HEK293T (cell line): ENCODE measurements at regions not wholly inside any gene's neighbourhood (a gene's known extent, or its start where the extent isn't known, plus 50 kb on each side); places are given as distances from the start of the nearest gene placed in this dataset.

Experiments used
- ARNT ChIP-seq: fragments of 450-650 bp; IDR thresholded peaks from 2 replicates; pipeline ENCODE4 v1.6.1; 2017; ENCODE audit warnings: mild to moderate bottlenecking
- BHLHE40 ChIP-seq: fragments of 450-650 bp; IDR thresholded peaks from 2 replicates; pipeline ENCODE4 v1.6.1; 2016; ENCODE audit warnings: mild to moderate bottlenecking, moderate library complexity, borderline replicate concordance
- CTBP1 ChIP-seq: fragments of 450-650 bp; IDR thresholded peaks from 2 replicates; pipeline ENCODE4 v1.6.1; 2016; ENCODE audit warnings: borderline replicate concordance
- FOXA1 ChIP-seq: fragments of 450-650 bp; IDR thresholded peaks from 2 replicates; pipeline ENCODE4 v1.6.1; 2016; ENCODE audit warnings: mild to moderate bottlenecking
- FOXK2 ChIP-seq: fragments of 450-650 bp; IDR thresholded peaks from 2 replicates; pipeline ENCODE4 v1.6.1; 2016; ENCODE audit warnings: mild to moderate bottlenecking
- HDGF ChIP-seq: fragments of 450-650 bp; IDR thresholded peaks from 2 replicates; pipeline ENCODE4 v1.6.1; 2017; ENCODE audit warnings: antibody characterized with exemption, borderline replicate concordance
- SP1 ChIP-seq: fragments of 450-650 bp; IDR thresholded peaks from 2 replicates; pipeline ENCODE4 v1.6.1; 2017
- SUZ12 ChIP-seq: fragments of 450-650 bp; IDR thresholded peaks from 2 replicates; pipeline ENCODE4 v1.6.1; 2016; ENCODE audit warnings: mild to moderate bottlenecking
- TARDBP ChIP-seq: fragments of 450-650 bp; IDR thresholded peaks from 2 replicates; pipeline ENCODE4 v1.6.1; 2016
- ZNF384 ChIP-seq: fragments of 450-650 bp; IDR thresholded peaks from 2 replicates; pipeline ENCODE4 v1.6.1; 2016

DNA sequence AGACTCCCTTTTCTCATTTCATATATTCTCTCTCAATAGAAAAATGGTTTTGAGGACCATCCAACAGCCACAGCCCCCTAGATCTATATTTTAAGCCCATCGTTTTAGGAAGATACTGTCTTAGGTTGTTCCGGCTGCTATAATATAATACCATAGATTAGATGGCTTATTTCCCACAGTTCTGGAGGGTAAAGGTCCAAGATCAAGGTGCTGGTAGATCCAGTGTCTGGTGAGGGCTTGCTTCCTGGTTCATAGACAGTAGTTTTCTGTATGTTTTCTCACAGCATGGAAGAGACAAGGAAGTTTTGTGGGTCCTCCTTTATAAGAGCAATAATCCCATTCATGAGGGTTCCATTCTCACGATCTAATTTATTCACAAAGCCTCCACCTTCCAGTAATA, 215.1 kb downstream of the AASDHPPT start:
- TF ChIP-seq BHLHE40: no peak
- no peak for TF ChIP-seq HDGF
- TF ChIP-seq ARNT: no peak
- no peak for TF ChIP-seq CTBP1
- TF ChIP-seq SUZ12: no peak
- no peak for TF ChIP-seq TARDBP
- TF ChIP-seq SP1: no peak
- no peak for TF ChIP-seq FOXA1
- no peak for TF ChIP-seq FOXK2
- TF ChIP-seq ZNF384: no peak
